ENCODE measurements at regions not wholly inside any gene's neighbourhood (a gene's known extent, or its start where the extent isn't known, plus 50 kb on each side); places are given as distances from the start of the nearest gene placed in this dataset.

DNA sequence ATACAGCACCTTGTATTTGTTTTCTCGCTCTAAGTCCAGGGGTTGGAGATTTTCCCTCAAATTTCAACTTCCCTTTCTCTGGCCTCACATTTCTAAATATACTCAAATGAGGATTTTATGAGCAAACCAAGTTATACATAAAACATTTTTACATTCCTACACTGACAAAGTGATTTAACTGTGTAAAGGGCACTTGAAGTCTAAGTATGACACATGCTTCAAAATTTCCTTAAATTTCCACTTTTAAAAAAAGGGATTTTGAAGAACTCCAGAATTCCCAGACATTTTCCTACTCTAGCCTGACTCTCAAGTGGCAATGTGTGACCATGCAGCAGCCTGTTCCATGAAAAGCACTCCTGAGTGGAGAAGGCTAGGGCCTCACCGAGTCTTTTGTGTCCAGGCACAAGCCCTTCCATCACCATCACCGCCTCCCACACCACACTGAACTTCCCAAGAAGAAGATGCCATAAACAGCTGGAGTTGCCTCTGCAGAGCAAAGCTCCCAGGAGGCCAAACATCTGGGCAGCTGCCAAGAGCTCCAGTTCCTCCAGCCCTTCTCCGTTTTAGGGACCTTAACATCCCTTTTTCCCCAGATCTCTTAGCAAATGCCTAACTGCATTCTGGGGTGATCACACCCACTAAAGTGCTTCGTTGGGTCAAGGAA, 68.9 kb downstream of the NCR2 start:
- no peak for DNase-seq (ENCODE audit: low read depth in 2 of 3, low spot score in 1 of 3)

DNA sequence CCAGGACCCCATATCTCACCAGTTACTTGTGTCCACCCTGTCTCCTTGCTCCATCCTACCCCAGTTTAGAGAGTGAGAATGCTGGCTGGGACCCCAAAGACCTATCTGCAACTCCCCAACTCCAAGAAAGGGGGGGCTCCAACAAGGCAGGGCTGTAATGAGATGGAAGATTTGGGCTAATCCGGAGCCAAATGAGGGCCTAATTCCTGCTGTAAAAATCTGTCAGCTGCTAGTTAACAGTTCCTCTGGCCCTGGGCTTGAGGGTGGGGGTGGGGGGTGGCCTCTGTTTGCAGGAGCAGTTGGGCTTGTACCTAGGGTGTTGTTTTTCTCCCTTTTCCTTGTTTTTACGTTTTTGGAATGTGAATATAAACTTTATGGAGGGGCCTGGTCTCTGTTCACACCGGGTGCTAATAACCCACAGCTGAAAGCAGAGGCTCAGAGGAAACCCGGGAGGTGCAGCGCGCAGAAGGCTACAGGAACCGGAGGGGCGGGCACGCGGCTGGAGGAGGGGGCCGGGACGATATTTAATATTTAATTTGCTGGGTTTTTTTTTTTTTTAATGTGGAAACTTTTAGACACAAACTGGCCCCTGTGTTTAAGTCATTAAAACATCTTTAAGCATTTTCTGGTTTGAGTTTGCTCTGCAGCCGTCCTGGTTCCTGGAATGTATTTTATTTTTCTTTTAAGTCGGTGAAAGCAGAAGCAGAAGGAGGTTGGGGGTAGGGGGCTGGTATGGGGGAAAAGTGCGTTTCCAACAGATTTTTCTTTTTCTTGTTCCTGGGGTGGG, 70.7 kb downstream of the NCR2 start:
- no peak for DNase-seq (ENCODE audit: low read depth in 2 of 3, low spot score in 1 of 3)

DNA sequence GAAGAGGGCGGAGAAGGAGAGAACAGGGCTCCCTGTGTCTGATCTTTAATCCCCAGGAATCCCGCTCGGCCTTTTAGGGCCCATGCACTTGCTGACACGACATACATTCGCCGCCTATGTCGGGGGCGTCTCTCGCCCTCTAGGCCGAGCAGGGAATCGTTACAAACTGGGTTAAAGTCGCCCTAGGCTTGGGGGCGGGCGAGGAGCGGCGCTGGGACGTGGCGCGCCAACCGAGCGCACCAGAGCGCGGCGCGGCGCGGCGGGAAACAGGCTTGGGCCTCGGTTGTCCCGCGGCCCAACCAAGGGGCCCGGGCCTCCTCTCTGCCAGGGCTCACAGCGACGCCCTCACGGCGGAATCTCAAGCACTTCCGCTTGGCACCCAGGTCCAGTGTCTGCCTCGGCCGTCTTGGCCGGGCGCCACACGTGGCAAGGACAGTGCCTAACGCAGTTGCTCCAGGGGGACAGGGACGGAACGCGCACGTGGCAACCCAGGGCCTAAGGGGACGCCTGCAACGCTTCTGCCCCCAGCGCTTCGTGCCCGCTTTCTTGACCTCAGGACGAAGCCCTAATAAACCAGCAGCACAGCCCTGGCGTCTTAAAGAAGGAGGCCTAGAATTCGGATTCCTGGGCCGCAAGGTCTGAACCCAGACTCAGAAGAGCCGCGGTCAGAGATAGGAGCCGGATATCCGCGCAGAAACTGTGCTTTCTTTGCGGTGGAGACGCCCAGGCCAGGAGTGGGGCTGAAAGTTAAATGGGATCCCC, 71.5 kb downstream of the NCR2 start:
- no peak for DNase-seq (ENCODE audit: low read depth in 2 of 3, low spot score in 1 of 3)

DNA sequence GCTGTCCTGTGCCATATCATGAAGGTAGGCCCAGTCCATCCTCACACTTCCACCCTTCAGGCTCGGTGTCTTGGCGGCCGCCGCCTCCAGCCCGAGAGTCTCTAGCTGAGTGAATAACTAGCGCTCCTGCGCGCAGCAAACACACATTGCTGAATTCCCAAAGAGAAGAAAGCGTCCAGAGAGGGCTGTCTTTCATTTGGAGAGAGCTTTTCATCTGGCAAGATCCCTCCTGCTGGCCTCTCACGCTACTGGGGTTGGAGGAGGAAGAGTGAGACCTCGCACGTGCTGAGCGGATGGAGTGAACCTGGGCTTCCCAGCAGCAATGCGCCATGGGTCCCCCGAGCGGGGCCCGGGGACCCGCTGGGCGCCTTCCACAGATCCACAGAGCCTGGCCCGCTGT, 73.2 kb downstream of the NCR2 start:
- DNase-seq (ENCODE audit: low read depth in 2 of 3, low spot score in 1 of 3) = no peak

DNA sequence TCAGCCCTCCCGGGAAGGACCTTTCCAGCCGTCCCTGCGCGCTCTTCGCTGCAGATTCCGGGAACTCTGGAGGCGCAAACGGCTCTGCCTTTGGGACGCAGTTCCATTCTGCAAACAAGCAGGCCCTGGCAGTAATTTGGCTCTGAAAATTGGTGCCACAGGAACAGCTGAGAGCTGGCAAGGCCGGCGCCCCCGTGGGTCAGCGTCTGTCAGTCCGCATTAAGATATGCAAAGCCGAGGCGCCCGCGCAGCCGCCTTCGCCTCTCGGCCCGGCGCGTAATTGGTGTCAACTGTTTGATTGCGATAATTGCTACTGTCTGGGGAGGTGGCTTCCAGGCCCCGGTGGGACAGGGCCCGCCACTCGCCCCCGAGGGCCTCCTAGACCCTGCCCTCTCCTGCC, 73.6 kb downstream of the NCR2 start:
- no peak for DNase-seq (ENCODE audit: low read depth in 2 of 3, low spot score in 1 of 3)

DNA sequence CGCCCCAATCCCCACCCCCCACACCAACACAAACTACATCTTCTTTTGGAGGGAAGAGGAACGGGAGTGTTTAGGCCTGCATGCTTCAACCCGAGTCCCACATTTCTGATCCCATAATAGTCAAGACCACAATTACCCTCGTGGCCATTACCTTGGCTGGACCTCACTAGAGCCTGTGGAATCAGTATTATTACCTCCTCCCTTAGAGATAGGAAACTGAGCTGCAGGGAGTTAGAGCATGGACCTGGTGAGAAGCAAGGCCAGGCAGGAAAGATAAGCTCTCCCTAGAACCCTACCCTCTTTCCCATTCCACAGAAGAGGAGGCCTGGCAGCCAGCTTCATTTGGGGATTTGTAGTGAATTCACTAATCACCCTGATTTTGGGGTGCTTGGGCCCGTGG, 74.1 kb downstream of the NCR2 start:
- DNase-seq (ENCODE audit: low read depth in 2 of 3, low spot score in 1 of 3) = no peak

DNA sequence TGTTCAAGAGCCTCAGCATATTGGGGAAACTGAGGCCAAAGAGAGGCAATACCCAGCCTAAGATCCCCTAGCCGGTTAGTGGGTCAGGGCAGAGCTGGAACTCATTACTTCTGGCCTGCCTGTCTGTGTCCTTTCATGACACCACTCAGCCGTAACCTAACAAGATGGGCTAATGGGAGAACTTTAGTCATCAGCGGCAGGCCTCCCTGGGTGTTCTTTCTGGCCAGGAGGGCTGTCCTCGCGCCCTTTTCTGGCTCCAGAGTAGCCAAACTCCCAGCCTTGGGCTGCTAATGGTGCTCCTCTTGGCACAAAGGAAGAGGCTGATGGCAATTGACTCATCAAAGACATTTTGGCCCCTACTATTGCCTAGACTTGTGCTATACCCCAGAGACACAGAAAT, 76.6 kb downstream of the NCR2 start:
- DNase-seq (ENCODE audit: low read depth in 2 of 3, low spot score in 1 of 3) = no peak

DNA sequence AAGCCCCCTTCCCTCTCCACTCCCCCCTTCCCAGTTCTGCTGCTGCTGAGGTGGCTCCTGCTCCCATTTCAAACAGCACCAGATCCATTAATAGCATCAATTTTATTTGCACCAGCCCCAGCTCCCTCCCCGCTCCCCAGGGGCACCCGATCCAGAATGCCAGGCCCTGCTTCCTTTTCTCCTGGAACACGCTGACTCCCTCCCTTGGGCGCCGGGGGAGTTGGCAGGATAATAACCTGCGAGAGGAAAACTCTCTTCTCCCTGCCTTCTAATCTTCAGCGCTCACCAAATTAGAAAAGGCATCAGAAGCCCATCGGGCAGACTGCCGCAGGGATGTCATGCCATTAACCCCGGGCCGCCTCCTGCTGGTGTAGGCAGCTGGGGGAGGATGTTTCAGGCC, 77.8 kb downstream of the NCR2 start:
- DNase-seq (ENCODE audit: low read depth in 2 of 3, low spot score in 1 of 3) = no peak

DNA sequence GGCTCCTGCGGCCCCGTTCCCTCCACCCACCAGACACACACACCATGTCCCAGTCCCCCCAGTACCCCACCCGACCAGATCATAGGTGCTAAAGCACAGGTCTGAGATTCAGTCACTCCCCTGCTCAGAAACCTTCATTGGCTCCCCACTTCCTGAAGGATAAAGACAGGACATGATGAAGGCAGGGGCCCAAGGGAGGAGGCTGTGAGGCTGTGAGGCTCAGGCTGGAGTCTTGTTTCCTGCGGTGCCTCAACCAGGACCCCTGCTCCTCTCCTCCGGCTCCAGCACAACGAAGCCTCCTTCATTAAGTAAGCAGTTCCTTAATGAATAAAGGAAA, 81.1 kb downstream of the NCR2 start:
- no peak for DNase-seq (ENCODE audit: low read depth in 2 of 3, low spot score in 1 of 3)

DNA sequence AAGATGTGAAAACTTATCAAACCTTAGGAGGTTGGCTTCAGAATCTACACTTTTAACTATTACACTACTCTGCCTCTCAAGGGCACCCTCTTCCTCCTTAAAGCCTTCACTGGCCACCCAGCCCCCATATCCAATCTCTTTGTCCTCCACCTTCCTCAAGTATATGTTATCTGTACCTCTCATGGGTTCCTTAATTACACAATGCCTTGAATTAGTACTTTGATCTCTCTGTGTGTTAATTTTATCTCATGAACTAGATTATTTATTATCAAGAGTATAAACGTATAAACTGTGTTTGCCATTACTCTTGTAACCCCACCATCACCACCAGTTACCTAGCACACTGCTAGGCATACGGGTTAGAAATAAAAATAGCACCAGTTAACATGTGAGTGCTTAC, 83.3 kb downstream of the NCR2 start:
- DNase-seq (ENCODE audit: low read depth in 2 of 3, low spot score in 1 of 3) = no peak

DNA sequence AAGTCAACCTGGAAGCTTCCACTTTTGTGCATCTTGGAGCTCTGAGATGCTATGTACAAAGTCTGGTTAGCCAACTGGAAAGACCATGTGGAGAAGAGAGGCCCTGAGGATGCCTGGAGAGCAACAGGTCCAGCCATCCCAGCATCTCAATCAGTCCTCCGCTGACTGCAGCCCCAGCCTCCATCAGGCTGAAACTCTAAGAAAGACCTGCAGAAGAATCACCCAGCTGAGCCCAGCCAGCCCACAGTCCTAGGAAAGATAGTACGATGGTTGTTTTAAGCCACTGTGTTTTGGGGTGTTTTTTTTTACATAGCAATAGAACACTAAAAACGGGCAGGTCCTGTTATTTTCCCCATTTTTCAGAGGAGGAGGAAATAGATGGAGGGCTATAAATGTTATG, 84.0 kb downstream of the NCR2 start:
- DNase-seq (ENCODE audit: low read depth in 2 of 3, low spot score in 1 of 3) = no peak

DNA sequence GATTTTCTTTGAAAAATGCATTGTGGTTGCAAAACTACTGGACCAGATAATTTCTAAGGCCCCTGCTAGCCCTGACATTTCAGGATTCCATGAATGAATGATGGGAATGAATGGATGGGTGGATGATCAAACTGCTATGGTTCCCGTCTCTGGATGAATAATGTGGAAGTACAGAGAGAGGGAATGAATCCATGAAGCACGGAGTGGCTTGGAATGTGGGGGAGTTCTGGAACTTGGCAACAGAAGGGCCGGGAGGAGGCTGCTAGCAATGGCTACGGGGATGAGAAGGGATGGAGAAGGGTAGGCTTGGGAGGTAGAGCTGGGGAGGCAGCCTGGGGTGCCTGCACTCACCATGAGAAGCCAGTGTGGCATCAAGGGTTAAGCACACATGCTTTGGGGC, 84.8 kb downstream of the NCR2 start:
- no peak for DNase-seq (ENCODE audit: low read depth in 2 of 3, low spot score in 1 of 3)

DNA sequence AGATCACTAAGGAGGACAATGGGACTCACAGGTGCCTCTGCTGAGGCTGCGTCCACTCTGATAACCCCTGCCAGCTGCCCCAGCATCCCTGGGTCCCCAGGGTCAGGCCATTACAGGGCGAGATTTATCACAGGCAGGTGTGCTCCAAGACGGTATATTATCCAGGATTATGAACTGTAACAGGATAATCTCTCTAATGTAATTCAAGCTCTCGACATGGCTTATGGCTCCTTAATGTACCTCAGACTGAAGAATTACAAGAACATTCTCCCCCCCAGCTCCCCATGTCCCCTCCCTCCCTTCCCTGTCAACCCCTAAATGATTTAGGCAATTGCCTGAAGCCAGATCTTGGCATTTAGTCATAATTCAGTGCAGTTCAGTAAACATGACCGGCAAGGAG, 86.8 kb downstream of the NCR2 start:
- no peak for DNase-seq (ENCODE audit: low read depth in 2 of 3, low spot score in 1 of 3)

DNA sequence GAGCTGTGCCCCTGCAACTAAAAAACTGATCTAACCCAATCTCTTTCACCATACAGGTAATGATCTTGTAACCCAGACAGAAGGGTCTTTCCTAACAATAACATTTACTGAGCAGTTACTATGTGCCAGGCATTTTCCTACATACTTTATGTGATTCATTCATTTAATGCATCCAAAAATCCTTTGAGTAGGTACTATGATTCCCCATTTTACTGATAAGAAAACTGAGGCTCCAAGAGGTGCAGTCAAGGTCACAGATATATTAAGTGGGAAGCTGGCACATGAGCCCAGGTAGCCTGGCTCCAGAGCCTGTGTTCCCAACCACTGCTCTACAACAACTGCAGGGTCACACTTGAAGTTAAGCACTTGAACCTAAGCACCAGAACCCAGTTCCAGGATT, 87.6 kb downstream of the NCR2 start:
- no peak for DNase-seq (ENCODE audit: low read depth in 2 of 3, low spot score in 1 of 3)

DNA sequence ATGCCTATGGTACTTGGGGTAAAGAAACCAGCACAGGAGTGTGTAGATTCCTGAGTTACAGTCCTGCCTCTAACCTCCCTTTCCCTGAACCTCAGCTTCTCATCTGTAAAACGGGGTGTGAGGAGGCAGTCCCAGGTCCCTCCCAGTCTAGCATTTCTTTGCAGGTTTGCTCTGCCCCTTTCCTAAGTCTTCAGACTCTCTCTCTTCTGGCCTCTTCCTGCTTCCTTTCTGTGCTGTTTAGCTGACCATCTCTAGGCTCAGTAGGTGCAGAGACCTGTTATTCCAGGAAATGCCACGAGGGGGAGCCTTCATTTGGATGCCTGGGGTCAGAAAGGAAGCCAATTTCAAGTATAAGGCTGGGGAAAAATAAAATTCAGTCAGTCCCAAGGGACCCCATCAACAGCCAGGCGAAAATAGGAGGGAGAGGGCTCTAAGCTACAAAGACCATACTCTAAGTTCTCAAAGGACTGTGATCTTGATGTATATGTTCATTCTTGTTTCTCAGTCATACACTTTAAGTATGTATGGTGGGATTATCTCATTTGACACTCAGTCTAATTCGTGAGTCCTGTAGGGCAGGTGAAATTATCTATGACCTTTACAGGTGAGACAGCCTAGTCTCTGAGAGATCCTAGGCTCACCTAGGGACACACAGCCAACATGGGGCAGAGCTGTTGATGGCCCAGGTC, 89.1 kb downstream of the NCR2 start:
- peak; percentile 56 to 93 (median 70) for DNase-seq (ENCODE audit: low read depth in 2 of 3, low spot score in 1 of 3)

DNA sequence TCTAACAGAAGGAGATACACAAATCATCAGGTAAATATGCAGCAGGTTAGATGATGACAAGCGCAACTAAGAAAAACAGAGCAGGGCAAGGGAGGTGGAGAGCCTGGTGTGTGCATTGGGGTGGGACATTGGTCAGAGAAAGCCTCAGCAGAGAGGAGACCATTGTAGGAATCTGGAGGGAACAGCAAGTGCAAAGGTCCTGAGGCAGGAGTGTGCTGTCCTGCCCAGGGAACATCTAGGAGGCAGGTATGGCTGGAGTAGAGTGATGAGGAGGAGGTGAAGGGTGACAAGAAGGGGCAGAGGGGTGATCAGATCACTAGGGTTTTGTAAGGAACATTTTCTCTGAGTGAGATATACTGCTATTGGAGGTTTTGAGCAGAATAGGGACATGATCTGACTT, 90.1 kb downstream of the NCR2 start:
- no peak for DNase-seq (ENCODE audit: low read depth in 2 of 3, low spot score in 1 of 3)

DNA sequence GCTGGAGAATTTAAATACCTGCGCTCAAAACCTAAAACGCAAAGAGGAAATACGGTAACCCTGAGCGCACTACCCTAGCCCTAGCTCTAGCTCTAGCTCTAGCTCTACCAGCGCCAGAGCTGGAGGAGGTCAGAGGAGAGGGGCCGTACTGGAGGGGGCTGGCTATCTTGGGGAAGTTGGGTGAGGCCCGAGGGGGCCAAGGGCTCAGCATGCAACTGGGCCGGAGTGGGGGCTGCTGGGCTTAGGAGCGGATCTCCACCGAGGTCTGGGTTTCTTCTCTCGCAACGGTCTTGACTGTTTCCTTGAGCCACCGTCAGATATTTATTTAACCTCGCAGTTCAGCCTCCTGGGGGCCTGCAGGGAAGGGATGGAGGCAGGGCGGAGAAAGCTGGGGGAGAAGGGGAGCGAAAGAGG, 91.0 kb downstream of the NCR2 start:
- DNase-seq (ENCODE audit: low read depth in 2 of 3, low spot score in 1 of 3) = no peak

DNA sequence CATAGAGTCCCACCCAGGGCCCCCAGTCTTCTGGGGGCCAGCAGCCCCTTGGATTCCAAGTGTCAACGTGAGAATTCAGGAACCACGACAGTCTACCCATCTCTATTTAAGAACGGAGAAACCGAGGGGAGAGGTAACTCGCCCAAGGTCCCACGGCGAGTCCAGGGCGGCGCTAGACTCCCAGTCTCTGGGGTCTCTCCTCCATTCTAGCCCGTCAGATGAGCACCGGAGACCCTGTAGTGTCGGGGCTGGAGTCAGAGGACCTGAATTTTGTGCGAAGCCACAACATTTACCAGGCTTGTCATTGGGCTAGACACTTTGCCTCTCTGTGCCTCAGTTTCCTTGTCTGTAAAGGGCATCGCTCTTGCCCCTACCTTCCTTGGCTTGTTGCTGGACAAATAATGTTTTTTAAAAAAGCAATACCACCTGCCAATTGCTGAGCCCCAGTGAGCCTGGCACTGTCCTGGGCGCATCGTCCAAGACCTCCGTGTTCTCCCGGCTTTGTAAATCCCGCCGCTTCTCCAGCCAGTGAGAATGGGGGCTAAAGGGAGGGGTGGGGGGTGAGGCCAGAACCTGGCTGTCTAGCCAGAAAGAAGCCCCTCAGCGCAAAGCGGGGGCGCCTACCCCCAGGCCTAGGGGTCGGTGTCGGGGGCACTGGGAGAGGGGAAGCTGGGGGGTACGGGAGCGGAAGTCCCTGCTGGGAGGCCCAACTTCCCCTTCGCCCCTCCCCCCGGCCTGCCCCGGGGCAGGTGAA, 91.7 kb downstream of the NCR2 start:
- DNase-seq (ENCODE audit: low read depth in 2 of 3, low spot score in 1 of 3) = no peak

DNA sequence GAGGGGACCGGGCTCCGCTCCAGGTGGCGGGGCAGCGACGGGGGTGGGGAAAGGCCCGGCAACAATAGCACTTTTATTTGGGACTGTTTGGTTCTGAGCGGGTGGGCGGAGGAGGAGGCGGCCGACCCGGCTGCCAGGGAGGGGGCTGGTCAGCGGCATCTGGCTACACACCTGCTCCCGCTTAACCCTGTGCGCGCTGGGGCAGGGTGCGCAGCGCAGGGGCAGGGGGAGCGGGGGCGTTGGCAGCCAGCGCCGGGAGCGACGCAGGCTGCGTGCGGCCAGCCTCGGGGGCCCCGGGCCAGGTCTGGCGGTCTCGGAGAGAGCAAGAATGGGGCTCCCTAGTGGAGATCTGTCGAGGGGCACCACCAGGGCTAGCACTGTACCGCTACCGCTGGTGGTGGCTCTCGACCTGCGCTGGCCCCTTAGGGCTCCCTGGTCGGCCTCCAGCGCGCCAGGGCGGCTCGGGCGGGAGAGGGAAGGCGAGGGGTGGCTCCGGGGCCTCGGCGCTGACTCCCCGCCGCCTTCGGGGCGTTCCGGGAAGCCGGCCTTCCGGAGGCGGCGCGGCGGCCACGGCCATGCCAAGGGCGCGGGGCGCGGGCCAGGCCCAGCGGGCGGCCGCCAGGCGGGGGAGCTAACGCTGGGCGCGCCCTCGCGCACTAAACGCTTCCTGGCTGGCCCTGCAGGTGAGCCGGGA, 92.4 kb downstream of the NCR2 start:
- DNase-seq (ENCODE audit: low read depth in 2 of 3, low spot score in 1 of 3) = no peak

DNA sequence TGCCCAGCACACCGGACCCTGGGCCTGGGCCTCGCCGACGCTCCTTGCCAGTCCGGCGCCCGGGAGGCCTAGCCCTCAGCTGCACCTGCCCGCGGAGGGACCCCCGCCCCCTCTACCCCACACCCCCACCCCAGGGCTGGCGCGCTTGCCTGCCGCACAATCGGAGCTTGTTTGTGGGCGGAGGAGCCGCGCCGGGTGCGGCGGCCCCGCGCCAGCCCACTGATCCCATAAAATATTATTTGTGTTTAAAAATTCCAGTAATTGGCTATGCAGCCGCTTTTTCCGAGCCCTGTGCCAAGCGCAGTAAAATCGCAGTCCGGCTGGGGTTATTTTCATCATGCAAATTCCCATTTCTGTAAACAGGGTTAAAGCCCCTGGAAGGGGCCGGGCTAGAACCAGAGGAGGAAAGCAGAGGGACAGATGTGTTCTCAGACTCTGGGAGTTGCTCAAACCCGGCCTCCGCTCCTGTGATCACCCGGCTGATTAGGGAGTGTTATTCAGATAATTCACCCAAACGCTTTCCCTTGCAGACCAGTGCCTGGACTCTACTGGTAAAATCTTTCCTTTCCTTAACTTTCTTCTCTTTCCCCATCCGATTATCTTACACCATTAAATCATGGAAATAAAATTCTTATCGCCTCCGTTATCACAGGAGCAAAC, 93.1 kb downstream of the NCR2 start:
- DNase-seq (ENCODE audit: low read depth in 2 of 3, low spot score in 1 of 3) = no peak
